IPS-NIHi11 (cell line): ENCODE measurements at regions not wholly inside any gene's neighbourhood (a gene's known extent, or its start where the extent isn't known, plus 50 kb on each side); places are given as distances from the start of the nearest gene placed in this dataset.
"Not testable (repeated sequence)": the region's sequence is repeated elsewhere in the genome, so short reads cannot be mapped to it uniquely, and the experiment has no call there.

Experiments
- DNase-seq: peaks from one replicate; pipeline ENCODE4 v3.0.0; 2012; ENCODE audit warnings: mixed read lengths, low spot score

- no peak for DNase-seq
These were observed 946.0 kb downstream of the GALC start for GRCh38 chr14:87046960-87047359.

GRCh38 chr14:87045956-87046355, 947.0 kb downstream of the GALC start:
- no peak for DNase-seq

- DNase-seq, result no peak
These were observed 947.7 kb downstream of the GALC start for GRCh38 chr14:87045246-87045645.

GRCh38 chr14:87044807-87045206, 948.2 kb downstream of the GALC start:
- no peak for DNase-seq

- no peak for DNase-seq
These were observed 949.2 kb downstream of the GALC start for GRCh38 chr14:87043667-87044200.

GRCh38 chr14:87042354-87042753, 950.6 kb downstream of the GALC start:
- no peak for DNase-seq

GRCh38 chr14:87041290-87042020, 951.5 kb downstream of the GALC start:
- no peak for DNase-seq

- no peak for DNase-seq
These were observed 958.3 kb downstream of the GALC start for GRCh38 chr14:87034680-87035079.

- no peak for DNase-seq
These were observed 962.8 kb downstream of the GALC start for GRCh38 chr14:87030197-87030596.

- DNase-seq, result not testable (repeated sequence)
These were observed 972.9 kb downstream of the GALC start for GRCh38 chr14:87020106-87020505.

GRCh38 chr14:87018294-87018693, 974.7 kb downstream of the GALC start:
- no peak for DNase-seq

- no peak for DNase-seq
These were observed 975.6 kb downstream of the GALC start for GRCh38 chr14:87017335-87017734.

- DNase-seq, result no peak
These were observed 978.1 kb downstream of the GALC start for GRCh38 chr14:87014856-87015255.

- DNase-seq, result no peak
These were observed 979.4 kb downstream of the GALC start for GRCh38 chr14:87013583-87013982.

GRCh38 chr14:87008965-87009364, 984.0 kb downstream of the GALC start:
- DNase-seq, result no peak

GRCh38 chr14:87005280-87005679, 987.7 kb downstream of the GALC start:
- DNase-seq, result no peak

GRCh38 chr14:87002776-87003175, 990.2 kb downstream of the GALC start:
- no peak for DNase-seq

GRCh38 chr14:87001333-87001732, 991.6 kb downstream of the GALC start:
- no peak for DNase-seq

GRCh38 chr14:87000081-87000480, 992.9 kb downstream of the GALC start:
- DNase-seq, result no peak

- DNase-seq, result no peak
These were observed 993.9 kb downstream of the GALC start for GRCh38 chr14:86999036-86999435.

GRCh38 chr14:86997271-86997670, 995.7 kb downstream of the GALC start:
- no peak for DNase-seq

- no peak for DNase-seq
These were observed 1002.6 kb downstream of the GALC start for GRCh38 chr14:86990396-86990795.

GRCh38 chr14:86989285-86989684, 1003.7 kb downstream of the GALC start:
- DNase-seq, result no peak

- DNase-seq, result no peak
These were observed 1005.0 kb downstream of the GALC start for GRCh38 chr14:86987966-86988365.
